Common myeloid progenitor, CD34-positive (primary cell): ENCODE measurements at regions not wholly inside any gene's neighbourhood (a gene's known extent, or its start where the extent isn't known, plus 50 kb on each side); places are given as distances from the start of the nearest gene placed in this dataset.

ENCODE experiments used
- CTCF ChIA-PET: fragments of 350-600 bp; sonication (Branson Sonifier 250); formaldehyde crosslinking; loops from one replicate; lab custom pipeline; 2021; ENCODE audit warnings: antibody characterized with exemption; lab: Charles Lee
- POLR2A ChIA-PET: fragments of 350-600 bp; sonication (Branson Sonifier 250); formaldehyde crosslinking; loops from one replicate; lab custom pipeline; 2021; ENCODE audit warnings: antibody characterized with exemption; lab: Charles Lee
- DNase-seq, 3 donors: peaks; one replicate each; pipeline versions ENCODE4 v3.0.0 to v3.0.0-alpha.2; 2013
- H3K27ac ChIP-seq, 2 experiments: 1 replicate in 1 of 2; 2 replicates in 1 of 2; pipeline ENCODE4 v1.7.0; 2013; ENCODE audit warnings: inconsistent platforms in 2 of 2, low read length in 2 of 2, mild to moderate bottlenecking in 2 of 2, low read depth in 1 of 2, moderate library complexity in 1 of 2; ENCODE audit not compliant: severe bottlenecking in 2 of 2, insufficient read depth in 1 of 2, poor library complexity in 1 of 2
- H3K27me3 ChIP-seq, 5 experiments: replicated peaks in 2 of 5; 1 replicate in 3 of 5; 2 replicates in 2 of 5; pipeline versions ENCODE4 v1.6.1 to v1.7.0; 2013; ENCODE audit warnings: low read length in 4 of 5, mild to moderate bottlenecking in 2 of 5, moderate library complexity in 2 of 5, inconsistent platforms in 1 of 5; ENCODE audit not compliant: insufficient read depth in 5 of 5, control insufficient read depth in 4 of 5
- H3K36me3 ChIP-seq, 4 experiments: 1 replicate in 2 of 4; 2 replicates in 2 of 4; pipeline versions ENCODE4 v1.6.1 to v1.7.0; 2013; ENCODE audit warnings: low read length in 3 of 4, control low read depth in 1 of 4, mild to moderate bottlenecking in 1 of 4; ENCODE audit not compliant: control insufficient read depth in 4 of 4, insufficient read depth in 4 of 4
- H3K4me1 ChIP-seq, 4 experiments: 1 replicate in 3 of 4; 2 replicates in 1 of 4; pipeline versions ENCODE4 v1.6.1 to v1.7.1; 2013; ENCODE audit warnings: low read length in 3 of 4, mild to moderate bottlenecking in 3 of 4, control low read depth in 1 of 4, inconsistent platforms in 1 of 4, moderate library complexity in 1 of 4; ENCODE audit not compliant: control insufficient read depth in 4 of 4, insufficient read depth in 4 of 4; ENCODE audit errors: control extremely low read depth in 1 of 4
- H3K4me3 ChIP-seq, 7 experiments: 1 replicate in 4 of 7; 2 replicates in 3 of 7; pipeline versions ENCODE4 v1.5.1 to v1.7.0; 2013; ENCODE audit warnings: mild to moderate bottlenecking in 7 of 7, low read length in 6 of 7, moderate library complexity in 6 of 7, inconsistent platforms in 2 of 7, low read depth in 2 of 7, control low read depth in 1 of 7; ENCODE audit not compliant: insufficient read depth in 4 of 7, control insufficient read depth in 1 of 7; ENCODE audit errors: extremely low read depth in 1 of 7
- H3K9me3 ChIP-seq, 5 experiments: 1 replicate in 4 of 5; 2 replicates in 1 of 5; pipeline versions ENCODE4 v1.6.1 to v1.7.1; 2013; ENCODE audit warnings: low read length in 4 of 5, mild to moderate bottlenecking in 2 of 5, inconsistent platforms in 1 of 5, low read depth in 1 of 5, moderate library complexity in 1 of 5; ENCODE audit not compliant: control insufficient read depth in 4 of 5, insufficient read depth in 2 of 5; ENCODE audit errors: control extremely low read depth in 1 of 5
- WGBS: methylation state at CpG from one replicate; pipeline ENCODE4 v1.1.5; 2013; ENCODE audit not compliant: insufficient coverage; 5-methylcytosine and 5-hydroxymethylcytosine counted together

- H3K27me3 ChIP-seq, result no peaks in the 10 kb centered on the region
- DNase-seq, result no peak
- H3K4me1 ChIP-seq, result no peaks in the 10 kb centered on the region
- WGBS, result no CpG with 5 or more reads among the region's 1 CpG
- no peak overlapping the region for H3K27ac ChIP-seq
- H3K36me3 ChIP-seq, result no peaks in the 10 kb centered on the region
- no peak overlapping the region for H3K4me3 ChIP-seq
- H3K9me3 ChIP-seq, result no peaks in the 10 kb centered on the region
- CTCF ChIA-PET, result interaction anchor here (1.2 kb wide), 1 partner anchor 293 kb away, joined by 3 read pairs; no protein-coding TSS in a partner anchor
- POLR2A ChIA-PET, result no interaction called here
Measured at GRCh38 chr3:178028933-178029332, 507.3 kb upstream of the KCNMB2 start.

GRCh38 chr3:178036451-178037144 is 499.6 kb upstream of the KCNMB2 start:
- Histone ChIP-seq H3K9me3 (peaks cover 0 to 2% (median 0%) of the 10 kb centered on the region in 5 experiments), H3K4me3 (no peak overlapping the region), H3K27ac (no peak overlapping the region), H3K36me3 (no peaks in the 10 kb centered on the region), H3K4me1 (no peaks in the 10 kb centered on the region), H3K27me3 (no peaks in the 10 kb centered on the region)
- POLR2A ChIA-PET, result interaction anchor here (0.7 kb wide), 1 partner anchor 1489 kb away, joined by 4 read pairs; no protein-coding TSS in a partner anchor
- no peak for DNase-seq
- no CpG with 5 or more reads among the region's 4 CpGs for WGBS
- CTCF ChIA-PET, result no interaction called here

- no peak overlapping the region for H3K27ac ChIP-seq
- no peaks in the 10 kb centered on the region for H3K4me1 ChIP-seq
- H3K36me3 ChIP-seq, result no peaks in the 10 kb centered on the region
- no peak for DNase-seq
- POLR2A ChIA-PET, result interaction anchor here (0.6 kb wide), 1 partner anchor 19 kb away, joined by 5 read pairs; no protein-coding TSS in a partner anchor
- CTCF ChIA-PET, result no interaction called here
- H3K27me3 ChIP-seq, result no peaks in the 10 kb centered on the region
- H3K9me3 ChIP-seq, result no peaks in the 10 kb centered on the region
- H3K4me3 ChIP-seq, result no peak overlapping the region
Measured at GRCh38 chr3:178041931-178042330, 494.3 kb upstream of the KCNMB2 start.

GRCh38 chr3:178042376-178042775 is 493.9 kb upstream of the KCNMB2 start:
- POLR2A ChIA-PET, result interaction anchor here (0.6 kb wide), 1 partner anchor 19 kb away, joined by 5 read pairs; no protein-coding TSS in a partner anchor
- WGBS, result no CpG with 5 or more reads among the region's 3 CpGs
- Histone ChIP-seq H3K36me3 (no peaks in the 10 kb centered on the region), H3K27ac (no peak overlapping the region), H3K9me3 (no peaks in the 10 kb centered on the region), H3K4me3 (no peak overlapping the region), H3K4me1 (no peaks in the 10 kb centered on the region), H3K27me3 (no peaks in the 10 kb centered on the region)
- CTCF ChIA-PET, result no interaction called here
- DNase-seq, result no peak

- no peaks in the 10 kb centered on the region for H3K9me3 ChIP-seq
- no peaks in the 10 kb centered on the region for H3K27me3 ChIP-seq
- no peak overlapping the region for H3K4me3 ChIP-seq
- CTCF ChIA-PET, result no interaction called here
- no peak overlapping the region for H3K27ac ChIP-seq
- H3K4me1 ChIP-seq, result no peaks in the 10 kb centered on the region
- H3K36me3 ChIP-seq, result no peaks in the 10 kb centered on the region
- no peak for DNase-seq
- WGBS, result no CpG with 5 or more reads among the region's 3 CpGs
- POLR2A ChIA-PET, result no interaction called here
Measured at GRCh38 chr3:178043084-178043483, 493.2 kb upstream of the KCNMB2 start.

- WGBS, result no CpG with 5 or more reads among the region's 2 CpGs
- Histone ChIP-seq H3K27ac (no peak overlapping the region), H3K36me3 (no peaks in the 10 kb centered on the region), H3K9me3 (no peaks in the 10 kb centered on the region), H3K4me3 (no peak overlapping the region), H3K4me1 (no peaks in the 10 kb centered on the region), H3K27me3 (no peaks in the 10 kb centered on the region)
- CTCF ChIA-PET, result no interaction called here
- DNase-seq, result no peak
- POLR2A ChIA-PET, result no interaction called here
Measured at GRCh38 chr3:178044320-178044719, 491.9 kb upstream of the KCNMB2 start.

GRCh38 chr3:178047496-178047895 is 488.7 kb upstream of the KCNMB2 start:
- ChIA-PET POLR2A (interaction anchor here (0.6 kb wide), 1 partner anchor 249 kb away, joined by 3 read pairs; no protein-coding TSS in a partner anchor), CTCF (no interaction called here)
- no peaks in the 10 kb centered on the region for H3K36me3 ChIP-seq
- no peaks in the 10 kb centered on the region for H3K9me3 ChIP-seq
- no peaks in the 10 kb centered on the region for H3K4me1 ChIP-seq
- 91% methylated on average over 3 of the region's 3 CpGs for WGBS
- H3K27me3 ChIP-seq, result no peaks in the 10 kb centered on the region
- no peak for DNase-seq
- no peak overlapping the region for H3K4me3 ChIP-seq
- no peak overlapping the region for H3K27ac ChIP-seq
